Suppressor macrophage (primary cell): ENCODE measurements at regions not wholly inside any gene's neighbourhood (a gene's known extent, or its start where the extent isn't known, plus 50 kb on each side); places are given as distances from the start of the nearest gene placed in this dataset.
A peak's percentile ranks its signal among the peaks of the same experiment; 100 is the strongest.

Experiments
- DNase-seq, 4 experiments: peaks; one replicate each; pipeline ENCODE4 v3.0.0-alpha.2; 2020 to 2022

DNA sequence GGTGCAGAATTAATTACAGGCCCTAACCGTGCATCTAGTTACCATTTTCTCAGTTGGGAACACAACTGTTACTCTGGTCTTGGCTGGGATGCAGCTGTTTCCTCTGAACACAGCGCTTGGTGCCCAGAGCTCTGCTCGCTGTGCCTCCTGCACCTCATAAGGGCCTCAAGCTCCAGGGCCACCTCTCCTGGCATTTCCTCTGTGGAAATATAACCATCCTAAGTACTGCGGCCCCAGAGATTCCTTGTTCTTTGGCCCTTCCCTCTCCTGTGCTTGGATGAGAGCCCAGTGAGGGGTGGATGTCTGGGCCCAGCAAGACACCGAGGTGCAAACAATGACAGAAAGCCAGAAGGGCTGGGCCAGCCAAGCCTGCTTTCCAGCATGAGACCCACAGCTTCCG lies 169.9 kb upstream of the CST7 start:
- no peak for DNase-seq

DNA sequence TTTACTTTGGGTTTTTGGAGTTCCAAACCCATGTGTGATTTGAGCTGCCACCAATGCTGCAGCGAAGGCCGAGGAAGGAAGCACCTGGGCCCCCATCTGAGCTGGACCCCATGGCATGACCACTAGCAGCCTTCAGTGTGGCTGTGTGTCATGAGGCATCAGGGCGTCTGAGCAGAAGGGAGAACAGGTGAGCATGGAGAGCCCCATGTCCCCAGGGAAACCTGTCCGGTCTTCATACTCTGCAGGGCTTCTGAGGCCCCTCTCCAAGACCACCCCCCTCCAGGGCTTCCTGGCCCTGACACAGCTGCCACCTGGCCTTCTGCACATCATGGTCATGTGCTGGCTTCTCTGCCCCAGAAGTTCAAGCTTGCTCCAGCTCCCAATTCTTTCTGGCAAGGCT lies 169.1 kb upstream of the CST7 start:
- DNase-seq: no peak

DNA sequence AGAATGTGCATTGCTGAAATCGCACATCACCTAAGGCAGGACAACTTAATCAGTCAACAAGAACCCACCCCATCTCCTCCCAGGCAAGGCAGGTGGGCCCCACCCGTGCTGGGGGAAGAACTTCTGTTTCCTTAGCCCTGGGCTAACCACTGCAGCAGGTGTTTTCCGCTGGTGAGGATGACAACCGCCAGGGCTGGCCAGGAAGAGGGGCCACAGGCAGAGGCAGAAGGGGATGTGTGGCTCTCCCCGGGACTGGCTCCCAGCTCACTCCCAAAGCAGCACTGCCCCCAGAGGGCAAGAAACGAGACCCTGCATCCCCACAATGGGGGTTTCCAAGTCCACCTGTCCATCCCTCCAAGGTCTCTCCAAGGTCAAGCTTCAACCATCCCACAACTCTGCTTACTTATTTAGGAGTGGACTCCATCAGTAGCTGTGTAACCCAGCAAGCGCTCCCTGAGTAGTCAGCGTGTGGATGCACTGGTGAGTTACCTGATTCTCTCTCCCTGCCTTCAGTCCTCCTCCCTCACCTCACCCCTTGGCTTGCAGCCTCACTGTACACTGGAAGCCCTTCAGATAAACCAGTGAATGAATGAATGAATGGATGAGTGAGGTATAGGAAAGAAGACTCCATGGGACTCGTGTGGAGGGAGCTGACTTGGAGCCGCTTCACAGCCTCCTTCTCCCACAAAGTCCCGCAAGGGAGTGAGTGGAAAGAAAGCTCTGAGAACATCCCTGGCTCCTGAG lies 168.2 kb upstream of the CST7 start:
- DNase-seq: no peak

DNA sequence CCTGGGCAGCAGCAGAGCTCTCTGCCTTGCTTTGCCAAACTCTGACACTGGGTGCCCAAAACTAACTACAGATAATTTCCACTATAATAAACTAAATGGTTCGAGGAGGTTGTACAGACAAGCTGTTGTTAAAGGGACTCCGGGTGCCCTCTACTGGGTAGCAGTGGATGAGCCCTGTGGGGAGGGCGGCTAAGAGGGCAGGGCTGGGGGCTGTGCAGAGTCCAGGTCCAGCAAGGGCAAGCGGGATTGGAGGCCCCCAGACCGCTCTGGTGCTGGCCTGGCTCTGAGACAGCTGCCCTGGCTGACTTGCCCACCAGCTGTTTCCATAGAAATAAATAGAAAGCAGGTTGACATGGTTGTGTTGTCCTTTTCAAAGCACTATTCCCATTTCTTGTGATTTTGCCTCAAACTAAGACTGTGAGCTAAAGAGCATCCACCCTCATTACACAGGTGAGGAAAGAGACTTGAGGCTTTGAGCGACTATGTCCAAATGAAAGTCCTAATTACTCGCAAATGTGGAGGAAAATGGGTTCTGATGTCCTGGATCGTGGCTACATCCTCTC lies 167.6 kb upstream of the CST7 start:
- peak; percentile 35 to 65 (median 47) for DNase-seq

DNA sequence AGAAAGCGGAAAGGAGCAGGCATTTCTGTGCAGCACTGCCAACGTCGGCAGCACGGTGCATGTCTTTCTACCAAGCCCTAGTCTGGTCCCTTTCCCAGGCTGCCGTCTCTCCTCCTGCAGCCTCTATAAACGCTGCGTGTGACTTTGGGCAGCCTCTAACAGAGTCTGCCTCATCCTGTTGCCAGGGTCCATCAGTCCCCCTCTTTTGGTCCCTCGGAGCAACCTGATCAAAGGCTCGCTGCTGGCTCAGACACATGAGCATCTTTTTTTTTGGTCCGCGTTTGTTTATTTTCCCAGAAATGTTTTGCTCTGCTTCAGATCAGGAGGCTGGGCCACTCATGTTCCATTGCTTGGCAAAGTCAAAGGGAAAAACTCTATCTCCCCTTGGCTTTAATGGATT lies 166.8 kb upstream of the CST7 start:
- DNase-seq: no peak

DNA sequence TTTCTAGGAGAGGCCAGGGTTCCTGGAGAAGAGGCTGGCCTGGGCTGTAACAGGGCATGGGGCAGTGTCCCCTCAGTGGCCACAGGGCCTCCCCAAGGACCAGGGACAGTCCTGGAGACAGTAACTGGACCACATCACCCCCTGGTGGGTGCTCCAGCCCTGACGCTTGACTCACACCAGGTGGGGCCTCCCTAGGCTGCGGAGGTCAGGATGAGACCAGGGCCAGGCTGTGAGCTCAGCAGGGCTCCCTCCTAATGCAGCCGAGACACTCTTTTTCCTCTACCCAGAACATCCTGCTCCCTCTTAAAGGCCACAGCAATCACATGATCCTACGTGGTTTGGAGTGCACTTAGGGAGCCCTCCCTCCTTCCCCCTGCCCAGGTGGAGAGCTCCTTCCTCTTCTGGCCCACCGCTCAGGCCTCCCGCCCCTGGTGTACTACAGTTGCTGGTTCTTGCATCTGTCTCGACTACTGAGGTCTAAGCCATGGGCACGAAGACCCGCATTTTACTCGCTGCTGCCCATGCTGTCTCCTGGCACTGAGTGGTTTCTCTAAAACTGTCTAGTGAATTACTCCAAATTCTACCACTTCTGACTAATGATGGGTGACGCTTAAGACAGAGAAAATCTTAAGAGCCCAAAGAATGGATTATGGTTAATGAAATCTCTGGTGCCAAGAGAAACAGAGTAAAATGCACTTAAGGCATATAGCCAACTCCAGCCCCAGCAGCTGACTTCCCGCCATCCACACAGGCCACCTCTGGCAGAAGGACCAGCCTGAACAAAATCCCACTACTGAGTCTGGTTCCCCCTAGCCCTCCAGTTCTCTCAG lies 166.1 kb upstream of the CST7 start:
- DNase-seq: no peak

DNA sequence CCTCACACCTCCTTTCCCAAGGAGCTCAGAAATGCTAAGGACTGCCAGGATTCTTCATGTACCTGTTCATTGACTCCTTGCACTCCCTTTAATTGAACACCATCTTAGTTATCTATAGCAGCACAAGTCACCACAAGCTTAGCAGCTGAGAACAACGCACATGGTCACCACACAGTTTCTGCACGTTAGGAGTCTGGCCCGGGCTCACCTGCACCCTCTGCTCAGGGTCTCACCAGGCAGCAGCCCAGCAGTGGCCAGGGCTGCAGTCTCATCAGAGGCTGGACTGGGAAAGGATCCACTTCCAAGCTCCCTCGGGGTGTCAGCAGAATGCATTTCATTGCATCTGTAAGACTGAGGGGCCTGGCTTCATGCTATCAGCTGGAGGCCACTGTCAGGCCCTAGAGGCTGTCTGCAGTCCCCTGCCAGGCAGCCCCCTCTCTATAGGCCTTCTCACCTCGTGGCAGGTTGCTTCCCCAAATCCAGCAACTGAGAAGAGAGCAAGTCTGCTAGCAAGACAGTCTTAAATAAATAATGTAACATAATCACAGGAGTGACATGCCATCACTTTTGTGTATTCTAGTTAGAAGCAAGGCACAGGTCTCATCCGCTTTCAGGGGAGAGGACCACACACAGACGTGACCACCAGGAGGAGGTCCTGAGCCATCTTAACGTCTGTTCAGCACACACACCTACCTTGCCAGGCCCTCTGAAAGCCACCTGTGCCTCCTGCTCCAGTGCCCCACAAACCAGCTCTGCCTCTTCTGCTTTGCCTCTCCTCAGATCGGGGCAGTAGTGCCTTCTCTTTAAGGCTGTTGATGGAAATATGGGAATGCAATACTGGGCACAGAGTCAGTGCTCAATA lies 165.2 kb upstream of the CST7 start:
- DNase-seq: peak in 1 of 4 experiments; percentile 20

DNA sequence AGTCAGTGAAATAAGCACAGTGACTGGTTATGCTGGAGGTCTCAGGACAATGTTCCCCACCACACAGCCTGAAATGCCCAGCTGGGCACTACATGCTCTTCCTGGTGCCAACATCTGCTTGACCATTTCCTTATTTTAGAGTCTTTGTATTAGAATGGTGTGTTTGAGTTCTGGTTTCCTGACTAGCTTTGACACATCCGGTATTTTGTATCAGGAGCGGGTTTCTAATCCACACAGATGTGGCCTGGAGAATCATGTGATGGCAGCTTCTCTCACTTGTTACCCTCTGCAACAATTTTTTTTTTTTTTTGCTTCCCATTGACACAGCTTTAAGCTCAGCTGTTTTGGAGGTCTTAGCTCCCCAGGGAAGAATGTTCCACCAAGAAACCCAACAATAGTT lies 164.5 kb upstream of the CST7 start:
- peak; percentile 26 to 52 (median 40) for DNase-seq

DNA sequence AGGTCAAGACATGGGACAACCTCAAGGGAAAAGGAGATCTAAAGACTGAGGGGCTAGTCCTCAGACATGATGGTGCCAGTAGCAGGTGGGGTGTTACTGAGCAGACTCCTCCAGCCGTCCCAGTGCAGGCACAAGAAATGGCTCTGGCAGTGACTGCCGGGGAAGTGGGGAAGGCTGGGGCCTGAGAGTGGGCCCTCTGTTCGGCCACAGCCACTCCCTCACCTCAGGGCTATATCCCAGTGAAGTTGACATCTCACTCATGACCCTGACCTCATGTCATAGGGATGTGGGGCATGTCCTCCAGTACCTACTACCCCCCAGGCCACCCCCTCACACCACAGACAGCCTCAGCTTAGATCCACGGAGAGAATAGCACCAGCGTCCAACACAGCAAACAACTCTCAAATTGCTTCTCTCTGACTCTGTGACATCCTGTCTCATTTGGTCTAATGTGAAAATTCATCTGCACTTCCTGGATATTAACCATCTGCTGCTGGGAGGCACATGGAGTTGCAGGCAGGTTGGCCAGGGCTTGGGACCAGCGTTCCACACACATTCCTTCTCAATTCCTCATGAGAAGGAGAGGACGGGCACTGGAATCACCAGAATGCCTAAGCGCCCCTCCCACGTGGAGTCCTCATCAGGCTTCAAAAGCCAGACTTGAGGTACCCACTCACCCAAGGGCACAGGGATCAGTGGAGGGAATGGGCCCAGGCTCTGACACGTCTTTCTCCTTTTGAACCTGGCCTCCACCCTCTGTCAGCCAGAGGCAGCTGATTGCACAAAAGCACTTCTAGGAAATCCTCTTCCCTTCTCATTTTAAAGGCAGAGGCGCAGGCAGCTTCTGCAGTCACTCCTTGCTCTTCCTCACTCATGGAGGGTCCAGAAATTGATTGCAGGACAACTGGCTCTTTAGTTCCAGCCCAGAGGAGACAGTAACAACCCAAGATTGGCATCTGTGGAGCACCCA lies 163.6 kb upstream of the CST7 start:
- peak; percentile 35 to 50 (median 43) for DNase-seq

DNA sequence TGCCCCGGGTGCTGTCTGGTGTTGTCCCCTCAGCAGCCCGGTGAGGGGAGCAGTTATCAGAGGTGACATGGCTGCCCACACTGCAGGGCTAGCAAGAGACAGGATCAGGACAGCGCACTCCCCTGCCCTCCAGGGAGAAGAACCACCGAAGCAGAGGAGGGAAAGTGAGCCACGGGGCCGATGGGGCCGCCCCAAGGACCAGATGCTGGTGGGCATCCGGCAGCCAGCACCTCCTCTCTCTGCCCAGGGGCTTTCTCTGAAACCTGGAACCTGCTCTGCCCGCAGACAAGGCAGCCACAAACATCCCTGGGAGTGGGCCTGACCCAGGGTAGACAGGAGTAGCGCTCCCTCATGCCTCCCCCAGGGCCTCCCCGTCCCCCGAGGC lies 163.0 kb upstream of the CST7 start:
- no peak for DNase-seq

DNA sequence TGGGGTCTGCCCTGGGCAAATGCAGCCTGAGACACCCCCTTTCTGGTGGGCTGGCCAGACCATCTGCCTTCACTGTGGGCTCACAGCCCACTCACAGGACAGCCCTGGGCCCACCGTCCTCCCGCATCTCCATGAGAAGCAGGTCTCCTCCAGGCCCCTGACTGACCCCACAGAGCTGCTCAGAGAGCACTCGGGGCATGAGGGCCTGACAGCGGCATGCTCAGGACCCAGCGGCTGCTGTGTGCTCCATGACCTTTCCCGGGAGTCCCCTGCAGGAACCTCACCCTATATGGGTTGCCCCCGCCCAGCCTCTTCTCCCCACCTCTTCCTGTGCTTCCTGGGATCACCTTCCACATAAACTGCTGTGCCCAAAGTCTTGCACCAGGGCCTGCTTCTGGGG lies 162.4 kb upstream of the CST7 start:
- no peak for DNase-seq

DNA sequence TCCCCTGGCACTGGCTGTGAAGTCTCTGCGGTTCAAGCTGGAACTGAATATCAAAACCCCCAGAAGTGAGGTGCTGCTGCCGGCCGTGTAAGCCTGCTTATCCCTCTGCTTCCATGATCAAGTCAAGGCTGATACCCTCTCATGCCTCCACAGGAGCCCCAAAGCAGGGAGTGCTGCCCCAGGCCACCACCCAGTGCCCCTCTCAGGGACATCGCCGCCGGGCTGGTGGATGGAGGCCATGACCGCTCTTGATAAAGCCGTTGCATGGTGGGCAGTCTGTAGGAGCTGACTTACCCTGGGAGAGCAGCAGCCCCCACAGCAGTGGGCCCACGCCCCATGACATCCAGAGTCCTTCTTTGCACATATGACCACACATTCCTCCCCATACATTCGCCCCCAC lies 162.0 kb upstream of the CST7 start:
- DNase-seq: no peak

DNA sequence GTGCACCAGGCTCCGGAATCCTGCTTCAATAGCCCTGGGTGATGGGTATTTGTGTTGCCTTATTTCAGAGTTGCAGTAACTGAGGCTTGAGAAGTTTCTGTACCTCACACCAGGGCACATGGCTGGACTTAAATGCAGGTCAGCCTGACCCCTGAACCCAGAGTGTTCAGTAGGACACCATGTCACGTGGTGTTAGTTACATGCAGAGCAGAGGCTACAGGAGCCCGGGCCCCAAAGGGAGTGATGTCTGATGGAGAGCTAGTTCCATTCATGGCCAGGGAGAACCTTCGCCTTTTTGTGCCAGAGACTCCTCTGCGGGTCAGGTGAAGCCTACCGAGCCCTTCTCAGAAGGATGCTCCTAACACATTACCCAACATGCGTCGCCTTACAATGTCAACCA lies 161.4 kb upstream of the CST7 start:
- DNase-seq: no peak

DNA sequence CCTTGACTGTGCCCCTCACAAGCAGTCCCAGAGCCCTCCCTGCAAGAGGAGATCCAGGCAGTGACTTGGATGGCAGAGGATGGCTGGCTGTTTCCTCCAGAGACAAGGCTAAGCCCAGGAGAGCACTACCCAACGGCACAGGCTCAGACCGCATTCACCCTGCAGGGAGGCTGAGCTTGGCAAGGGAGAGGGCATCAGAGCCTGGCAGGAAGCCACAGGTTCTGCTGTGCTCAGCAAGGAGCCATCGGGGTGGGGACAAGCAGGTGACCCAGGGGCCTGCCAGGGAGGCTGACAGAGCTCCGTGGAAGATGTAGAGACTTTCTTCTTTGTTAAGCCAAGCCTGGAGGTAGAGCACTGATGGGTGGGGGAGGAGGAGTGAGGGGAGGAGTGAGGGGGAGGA lies 159.2 kb upstream of the CST7 start:
- DNase-seq: no peak

DNA sequence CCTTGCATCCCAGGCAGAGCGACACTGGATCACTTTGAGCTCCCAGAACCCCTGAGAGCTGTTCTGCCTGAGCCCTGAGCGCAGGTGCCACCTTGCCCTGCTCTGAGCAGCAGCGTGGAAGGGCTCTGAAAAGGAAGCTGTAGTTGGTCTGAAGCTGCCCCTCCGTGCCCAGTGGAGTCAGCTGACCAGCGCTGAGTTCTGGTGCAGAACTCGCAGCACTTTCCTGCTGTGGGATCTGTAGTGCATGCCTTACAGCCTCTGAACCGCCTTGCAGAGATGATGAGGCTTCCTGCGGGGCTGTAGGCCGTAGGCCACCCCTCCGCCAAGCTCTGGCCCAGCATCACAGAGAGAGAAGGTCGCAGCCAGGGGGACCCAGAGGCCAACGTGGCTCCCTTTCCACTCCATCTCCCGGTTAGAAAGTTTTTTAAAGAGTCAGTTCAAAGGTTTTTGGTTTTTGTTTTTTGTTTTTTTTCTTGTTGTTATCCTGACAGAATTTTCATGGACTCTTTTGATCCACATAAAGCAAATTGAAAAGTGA lies 158.3 kb upstream of the CST7 start:
- no peak for DNase-seq

DNA sequence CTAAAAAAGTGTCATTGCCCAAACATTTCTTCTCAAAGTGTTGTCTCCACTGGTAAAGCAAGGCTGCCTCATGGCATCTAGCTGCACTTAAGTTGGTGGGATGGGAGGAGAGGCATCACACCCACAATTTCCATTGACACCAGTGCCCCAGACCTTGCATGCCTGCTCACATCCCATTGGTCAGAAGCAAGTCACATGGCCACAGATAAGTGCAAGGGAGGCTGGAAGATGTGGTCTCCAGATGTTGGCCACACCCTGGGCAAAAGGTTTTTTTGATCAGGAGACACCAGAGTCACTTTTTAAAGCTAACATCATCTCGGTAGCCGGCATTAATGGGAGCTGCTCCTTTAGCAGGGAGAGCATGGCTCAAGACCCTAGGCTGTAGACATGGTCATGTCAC lies 157.1 kb upstream of the CST7 start:
- DNase-seq: no peak

DNA sequence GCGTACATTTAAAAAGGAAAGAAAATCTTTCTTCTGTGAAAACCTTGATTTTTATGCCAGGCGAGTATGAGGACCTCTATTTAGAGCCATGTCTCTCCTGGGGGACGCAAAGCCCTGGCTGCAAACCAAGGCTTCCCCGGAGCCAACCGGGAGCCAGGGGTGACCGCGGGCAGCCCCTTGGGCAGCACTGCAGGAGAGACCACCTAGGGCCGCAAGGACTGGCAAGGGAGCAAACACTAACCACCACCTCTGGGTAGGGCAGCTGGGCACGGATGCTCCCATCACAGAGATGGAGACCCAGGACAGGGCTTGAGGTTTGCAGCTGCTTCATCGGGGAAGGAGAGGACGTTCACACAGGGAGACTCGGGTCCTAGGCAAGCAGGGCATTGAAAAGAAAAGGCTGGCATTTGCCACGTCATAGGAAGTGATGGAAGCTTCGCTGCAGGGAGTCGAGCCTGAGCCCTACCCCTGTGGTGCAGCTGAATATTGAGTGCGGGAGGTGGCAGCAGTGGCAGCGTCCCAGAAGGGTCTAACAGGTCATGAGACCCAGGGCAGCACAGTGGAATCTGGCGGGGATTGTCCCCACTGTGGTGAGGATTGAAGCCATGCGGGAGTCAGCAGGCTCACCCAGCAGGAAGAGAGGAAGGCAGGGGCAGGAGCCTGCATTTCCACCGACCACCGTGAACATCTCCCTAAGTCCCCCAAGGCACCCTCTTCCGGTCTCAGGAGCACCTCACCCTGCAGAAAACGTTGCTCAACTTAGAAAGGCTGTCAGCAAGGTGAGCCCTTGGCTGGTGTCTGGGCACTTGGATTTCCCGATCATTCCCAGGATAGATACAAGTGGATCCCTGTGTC lies 156.2 kb upstream of the CST7 start:
- DNase-seq: no peak

DNA sequence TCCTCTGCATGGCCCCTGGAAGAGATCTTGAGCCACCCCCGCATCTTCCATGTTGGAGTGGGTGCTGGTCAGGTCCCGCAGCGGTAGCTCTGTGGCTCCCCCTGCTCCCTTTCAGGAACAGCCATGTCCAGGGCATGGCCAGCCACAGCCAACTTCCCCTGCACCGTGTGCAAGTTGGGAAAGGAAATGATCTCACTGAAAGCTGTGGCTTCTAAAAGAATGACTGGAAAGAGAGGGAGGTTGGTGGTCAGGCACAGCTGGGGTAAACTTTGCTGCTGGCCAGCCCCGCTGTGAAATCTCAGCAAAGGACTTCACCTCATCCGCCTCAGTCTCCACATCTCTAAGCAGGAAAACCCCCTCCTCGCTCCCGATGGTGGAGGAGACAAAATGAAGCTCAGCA lies 153.6 kb upstream of the CST7 start:
- DNase-seq: peak; percentile 66 to 80 (median 76)

DNA sequence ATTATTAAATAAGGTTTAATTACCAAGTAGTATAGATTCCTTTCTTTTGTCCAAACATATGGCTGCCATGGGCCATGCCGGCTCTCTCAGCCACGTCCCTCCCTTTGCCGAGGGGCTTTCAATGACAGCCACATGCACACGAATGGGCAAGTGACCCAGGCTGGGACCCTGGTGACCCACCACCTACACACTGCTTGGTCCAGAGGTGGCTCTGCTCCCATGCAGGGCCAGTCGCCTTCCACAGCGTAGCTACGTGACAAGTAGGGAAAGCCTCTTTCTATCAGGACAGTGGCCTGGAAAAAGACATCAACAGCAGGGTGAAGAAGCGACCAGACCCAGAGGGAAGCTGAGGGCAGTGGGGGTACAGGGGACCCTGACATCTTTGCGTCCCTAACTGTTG lies 152.8 kb upstream of the CST7 start:
- no peak for DNase-seq

DNA sequence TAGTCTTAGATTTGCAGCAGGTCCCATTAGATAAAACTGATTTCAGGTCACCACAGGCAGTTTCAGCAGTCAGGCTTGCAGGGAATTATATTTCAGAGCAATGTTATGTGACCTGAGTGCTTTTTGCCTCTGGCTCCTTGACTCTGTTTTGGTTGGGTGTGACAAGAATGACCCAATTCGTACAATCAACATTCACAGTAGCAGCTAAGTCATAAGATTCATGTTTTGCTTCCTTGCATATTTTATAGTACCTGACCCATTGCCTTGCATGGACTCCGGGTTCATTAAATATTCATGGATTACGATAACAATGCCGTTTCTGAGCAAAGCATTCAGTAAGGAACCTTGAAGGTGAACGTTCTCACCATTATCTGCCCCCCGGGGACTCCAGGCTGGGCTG lies 152.0 kb upstream of the CST7 start:
- no peak for DNase-seq
